Adipocyte (in vitro differentiated cells): ENCODE measurements at regions not wholly inside any gene's neighbourhood (a gene's known extent, or its start where the extent isn't known, plus 50 kb on each side); places are given as distances from the start of the nearest gene placed in this dataset.

Source experiments
- DNase-seq: peaks from one replicate; pipeline ENCODE4 v3.0.0-alpha.2; 2015; ENCODE audit warnings: low read depth
- H3K27me3 ChIP-seq: replicated peaks from 2 replicates; pipeline ENCODE4 v1.7.0; 2013; ENCODE audit warnings: mild to moderate bottlenecking, low read length, moderate library complexity; ENCODE audit not compliant: control insufficient read depth, insufficient read depth
- H3K36me3 ChIP-seq: 2 replicates; pipeline ENCODE4 v1.7.0; 2013; ENCODE audit warnings: low read length, mild to moderate bottlenecking, moderate library complexity; ENCODE audit not compliant: control insufficient read depth, insufficient read depth, severe bottlenecking
- H3K4me1 ChIP-seq: 2 replicates; pipeline ENCODE4 v1.7.0; 2013; ENCODE audit warnings: mild to moderate bottlenecking, low read length, moderate library complexity; ENCODE audit not compliant: control insufficient read depth, insufficient read depth
- H3K4me3 ChIP-seq: 2 replicates; pipeline ENCODE4 v1.7.0; 2013; ENCODE audit warnings: mild to moderate bottlenecking, low read length, moderate library complexity
- H3K9ac ChIP-seq: 2 replicates; pipeline ENCODE4 v1.7.0; 2013; ENCODE audit warnings: mild to moderate bottlenecking, low read length, moderate library complexity
- H3K9me3 ChIP-seq: 2 replicates; pipeline ENCODE4 v1.7.0; 2013; ENCODE audit warnings: mild to moderate bottlenecking, low read length, moderate library complexity; ENCODE audit not compliant: control insufficient read depth

GRCh38 chr17:34773036-34773435 is 188.2 kb downstream of the CCT6B start:
- no peak for DNase-seq
- H3K27me3 ChIP-seq = peaks cover 35% of the 10 kb centered on the region

GRCh38 chr17:34771891-34772290 is 189.4 kb downstream of the CCT6B start:
- DNase-seq = no peak
- no peak overlapping the region for H3K4me3 ChIP-seq
- H3K4me1 ChIP-seq = no peaks in the 10 kb centered on the region

More at GRCh38 chr17:34773036-34773435, 188.2 kb downstream of the CCT6B start:
- Histone ChIP-seq H3K9me3 (peaks cover 5% of the 10 kb centered on the region), H3K36me3 (no peaks in the 10 kb centered on the region), H3K4me3 (no peak overlapping the region), H3K4me1 (no peaks in the 10 kb centered on the region), H3K9ac (no peak overlapping the region)

GRCh38 chr17:34770586-34770985 is 190.7 kb downstream of the CCT6B start:
- peaks cover 37% of the 10 kb centered on the region for H3K27me3 ChIP-seq
- no peak overlapping the region for H3K9ac ChIP-seq
- DNase-seq = no peak
- no peaks in the 10 kb centered on the region for H3K36me3 ChIP-seq
- H3K4me1 ChIP-seq = no peaks in the 10 kb centered on the region
- no peaks in the 10 kb centered on the region for H3K9me3 ChIP-seq
- no peak overlapping the region for H3K4me3 ChIP-seq

More at GRCh38 chr17:34771891-34772290, 189.4 kb downstream of the CCT6B start:
- Histone ChIP-seq H3K36me3 (no peaks in the 10 kb centered on the region), H3K9ac (no peak overlapping the region), H3K27me3 (peaks cover 35% of the 10 kb centered on the region), H3K9me3 (no peaks in the 10 kb centered on the region)

GRCh38 chr17:34769899-34770298 is 190.5 kb downstream of the TMEM132E start:
- Histone ChIP-seq H3K4me3 (no peak overlapping the region), H3K9ac (no peak overlapping the region), H3K27me3 (peaks cover 35% of the 10 kb centered on the region), H3K9me3 (no peaks in the 10 kb centered on the region), H3K36me3 (no peaks in the 10 kb centered on the region), H3K4me1 (no peaks in the 10 kb centered on the region)
- DNase-seq = no peak

- Histone ChIP-seq H3K36me3 (no peaks in the 10 kb centered on the region), H3K4me3 (no peak overlapping the region), H3K4me1 (no peaks in the 10 kb centered on the region), H3K9me3 (no peaks in the 10 kb centered on the region), H3K27me3 (peaks cover 39% of the 10 kb centered on the region), H3K9ac (no peak overlapping the region)
- DNase-seq = no peak
Measured at GRCh38 chr17:34769049-34769448, 189.7 kb downstream of the TMEM132E start.

GRCh38 chr17:34765291-34765690 is 185.9 kb downstream of the TMEM132E start:
- Histone ChIP-seq H3K4me1 (no peaks in the 10 kb centered on the region), H3K36me3 (no peaks in the 10 kb centered on the region), H3K9ac (no peak overlapping the region), H3K27me3 (peaks cover 27% of the 10 kb centered on the region), H3K4me3 (no peak overlapping the region), H3K9me3 (no peaks in the 10 kb centered on the region)
- no peak for DNase-seq

- peaks cover 24% of the 10 kb centered on the region for H3K27me3 ChIP-seq
- H3K9me3 ChIP-seq = no peaks in the 10 kb centered on the region
- no peak overlapping the region for H3K4me3 ChIP-seq
- H3K9ac ChIP-seq = no peak overlapping the region
- DNase-seq = no peak
- no peaks in the 10 kb centered on the region for H3K4me1 ChIP-seq
- H3K36me3 ChIP-seq = no peaks in the 10 kb centered on the region
Measured at GRCh38 chr17:34764716-34765115, 185.3 kb downstream of the TMEM132E start.

GRCh38 chr17:34763728-34764665 is 184.6 kb downstream of the TMEM132E start:
- H3K9ac ChIP-seq = no peak overlapping the region
- no peak for DNase-seq
- no peaks in the 10 kb centered on the region for H3K36me3 ChIP-seq
- peaks cover 21% of the 10 kb centered on the region for H3K27me3 ChIP-seq
- no peak overlapping the region for H3K4me3 ChIP-seq
- no peaks in the 10 kb centered on the region for H3K4me1 ChIP-seq
- H3K9me3 ChIP-seq = no peaks in the 10 kb centered on the region

GRCh38 chr17:34762078-34762477 is 182.7 kb downstream of the TMEM132E start:
- no peaks in the 10 kb centered on the region for H3K4me1 ChIP-seq
- H3K4me3 ChIP-seq = no peak overlapping the region
- no peaks in the 10 kb centered on the region for H3K36me3 ChIP-seq
- no peak overlapping the region for H3K9ac ChIP-seq
- H3K27me3 ChIP-seq = peaks cover 25% of the 10 kb centered on the region
- DNase-seq = no peak
- no peaks in the 10 kb centered on the region for H3K9me3 ChIP-seq

- H3K4me1 ChIP-seq = peaks cover under 1% of the 10 kb centered on the region
- no peak for DNase-seq
Measured at GRCh38 chr17:34761646-34762045, 182.3 kb downstream of the TMEM132E start.

GRCh38 chr17:34760931-34761495 is 181.6 kb downstream of the TMEM132E start:
- Histone ChIP-seq H3K9me3 (no peaks in the 10 kb centered on the region), H3K27me3 (peaks cover 21% of the 10 kb centered on the region), H3K36me3 (no peaks in the 10 kb centered on the region), H3K4me1 (peaks cover 4% of the 10 kb centered on the region), H3K9ac (no peak overlapping the region), H3K4me3 (no peak overlapping the region)
- DNase-seq = no peak

More at GRCh38 chr17:34761646-34762045, 182.3 kb downstream of the TMEM132E start:
- Histone ChIP-seq H3K27me3 (peaks cover 25% of the 10 kb centered on the region), H3K4me3 (no peak overlapping the region), H3K36me3 (no peaks in the 10 kb centered on the region), H3K9me3 (no peaks in the 10 kb centered on the region), H3K9ac (no peak overlapping the region)
